IMR-90 (cell line): ENCODE measurements at regions not wholly inside any gene's neighbourhood (a gene's known extent, or its start where the extent isn't known, plus 50 kb on each side); places are given as distances from the start of the nearest gene placed in this dataset.

Experiments used
- ATAC-seq: fragments of 200-7000 bp; cut with Tn5 transposase; 2 replicates; pipeline ENCODE4 v1.9.1; 2020; ENCODE audit warnings: low read depth, mild to moderate bottlenecking, moderate library complexity
- BruUV-seq: library from RNA; stranded (reverse); fragments of 400-500 nt; replicated peaks from 2 replicates; lab custom pipeline; 2021; lab: Mats Ljungman, UMichigan
- CTCF ChIA-PET: fragments of 300-600 bp; formaldehyde crosslinking; extraction: SDS; loops from one replicate; lab custom pipeline; 2021; ENCODE audit warnings: antibody characterized with exemption; lab: Yijun Ruan, JAX
- POLR2A ChIA-PET: fragments of 300-600 bp; sonication (Branson Sonifier 250); formaldehyde crosslinking; loops from one replicate; lab custom pipeline; 2022; ENCODE audit warnings: antibody characterized with exemption; ENCODE audit not compliant: unreplicated experiment; lab: Charles Lee
- DNase-seq: peaks from one replicate; pipeline ENCODE4 v3.0.0; 2013
- H2AFZ ChIP-seq: replicated peaks from 2 replicates; pipeline ENCODE3; 2013; ENCODE audit warnings: low read length, mild to moderate bottlenecking; ENCODE audit not compliant: poor library complexity
- H2AK5ac ChIP-seq: 2 replicates; pipeline ENCODE4 v1.6.1; 2013; ENCODE audit warnings: low read depth, low read length, inconsistent platforms
- H2AK9ac ChIP-seq: replicated peaks from 2 replicates; pipeline ENCODE3; 2013; ENCODE audit warnings: mild to moderate bottlenecking, low read depth, low read length, moderate library complexity; ENCODE audit not compliant: poor library complexity
- H2BK120ac ChIP-seq: 2 replicates; pipeline ENCODE4 v1.6.1; 2013; ENCODE audit warnings: low read depth, low read length, inconsistent platforms
- H2BK15ac ChIP-seq: 3 replicates; pipeline ENCODE4 v1.6.1; 2013; ENCODE audit warnings: low read depth, low read length, inconsistent platforms
- H2BK20ac ChIP-seq: 2 replicates; pipeline ENCODE4 v1.6.1; 2013; ENCODE audit warnings: low read depth, mild to moderate bottlenecking, inconsistent platforms, low read length, moderate library complexity
- H2BK5ac ChIP-seq: 2 replicates; pipeline ENCODE4 v1.6.1; 2013; ENCODE audit warnings: mild to moderate bottlenecking, low read depth, low read length, inconsistent platforms; ENCODE audit not compliant: poor library complexity, severe bottlenecking
- H3K14ac ChIP-seq: replicated peaks from 2 replicates; pipeline ENCODE4 v1.6.1; 2013; ENCODE audit warnings: low read depth, low read length, inconsistent platforms
- H3K18ac ChIP-seq: 2 replicates; pipeline ENCODE4 v1.6.1; 2013; ENCODE audit warnings: low read depth, low read length, control low read depth
- H3K23ac ChIP-seq: 2 replicates; pipeline ENCODE4 v1.6.1; 2013; ENCODE audit warnings: low read depth, low read length, inconsistent platforms
- H3K27ac ChIP-seq: 2 replicates; pipeline ENCODE4 v1.5.1; 2013; ENCODE audit warnings: mild to moderate bottlenecking, control low read depth, low read length; ENCODE audit not compliant: insufficient read depth
- H3K27me3 ChIP-seq: 2 replicates; pipeline ENCODE4 v1.6.1; 2013; ENCODE audit warnings: low read length; ENCODE audit not compliant: control insufficient read depth, insufficient read depth
- H3K36me3 ChIP-seq: 2 replicates; pipeline ENCODE4 v1.6.1; 2013; ENCODE audit warnings: low read length, mixed read lengths; ENCODE audit not compliant: control insufficient read depth, insufficient read depth
- H3K4ac ChIP-seq: 2 replicates; pipeline ENCODE4 v1.6.1; 2013; ENCODE audit warnings: low read depth, low read length, inconsistent platforms
- H3K4me1 ChIP-seq: 2 replicates; pipeline ENCODE4 v1.6.1; 2013; ENCODE audit warnings: low read length, mixed read lengths; ENCODE audit not compliant: control insufficient read depth, insufficient read depth
- H3K4me2 ChIP-seq: 2 replicates; pipeline ENCODE4 v1.6.1; 2013; ENCODE audit warnings: low read depth, mild to moderate bottlenecking, control low read depth, low read length, moderate library complexity
- H3K4me3 ChIP-seq: 2 replicates; pipeline ENCODE4 v1.5.1; 2013; ENCODE audit warnings: low read depth, mild to moderate bottlenecking, control low read depth, low read length, moderate library complexity; ENCODE audit not compliant: insufficient read depth
- H3K56ac ChIP-seq: 2 replicates; pipeline ENCODE4 v1.6.1; 2013; ENCODE audit warnings: low read length, inconsistent platforms; ENCODE audit not compliant: insufficient read depth; ENCODE audit errors: extremely low read depth
- H3K79me1 ChIP-seq, 2 experiments: 2 replicates each; pipeline ENCODE4 v1.6.1; 2013; ENCODE audit warnings: low read length in 2 of 2, inconsistent platforms in 1 of 2, low read depth in 1 of 2
- H3K9ac ChIP-seq: 2 replicates; pipeline ENCODE4 v1.6.1; 2013; ENCODE audit warnings: low read depth, low read length, control low read depth
- H3K9me1 ChIP-seq: 2 replicates; pipeline ENCODE4 v1.6.1; 2013; ENCODE audit warnings: low read length, inconsistent platforms; ENCODE audit not compliant: insufficient read depth
- H3K9me3 ChIP-seq: 2 replicates; pipeline ENCODE4 v1.6.1; 2013; ENCODE audit warnings: low read length; ENCODE audit not compliant: control insufficient read depth, insufficient read depth
- H4K20me1 ChIP-seq: 2 replicates; pipeline ENCODE4 v1.6.1; 2013; ENCODE audit warnings: low read length, inconsistent platforms; ENCODE audit not compliant: insufficient read depth
- H4K5ac ChIP-seq: 2 replicates; pipeline ENCODE4 v1.6.1; 2013; ENCODE audit warnings: mild to moderate bottlenecking, low read depth, low read length, control low read depth
- H4K8ac ChIP-seq, 2 experiments: 2 replicates each; pipeline ENCODE4 v1.6.1; 2013; ENCODE audit warnings: low read depth in 2 of 2, low read length in 2 of 2, control low read depth in 1 of 2, inconsistent platforms in 1 of 2
- H4K91ac ChIP-seq: 2 replicates; pipeline ENCODE4 v1.6.1; 2013; ENCODE audit warnings: low read depth, low read length, inconsistent platforms; ENCODE audit not compliant: insufficient read depth
- BHLHE40 ChIP-seq: fragments of 150-350 bp; IDR thresholded peaks from 2 replicates; pipeline ENCODE4 v1.6.1; 2016; ENCODE audit warnings: mild to moderate bottlenecking, low read depth, low read length
- CHD1 ChIP-seq: IDR thresholded peaks from 2 replicates; pipeline ENCODE4 v1.6.1; 2012; ENCODE audit warnings: low read depth, low read length, improper control_type of control experiment
- CTCF ChIP-seq: conservative IDR thresholded peaks from 2 replicates; pipeline ENCODE4 v1.5.1; 2012; ENCODE audit warnings: mild to moderate bottlenecking, low read depth, low read length, improper control_type of control experiment
- FOS ChIP-seq: fragments of 150-350 bp; IDR thresholded peaks from 2 replicates; pipeline ENCODE4 v1.6.1; 2016; ENCODE audit warnings: low read depth, low read length
- MXI1 ChIP-seq: IDR thresholded peaks from 2 replicates; pipeline ENCODE4 v1.6.1; 2012; ENCODE audit warnings: low read depth, mild to moderate bottlenecking, low read length, moderate library complexity, borderline replicate concordance
- NFE2L2 ChIP-seq: fragments of 150-350 bp; IDR thresholded peaks from 2 replicates; pipeline ENCODE4 v1.6.1; 2016; ENCODE audit warnings: low read depth, mild to moderate bottlenecking, low read length
- POLR2A ChIP-seq: IDR thresholded peaks from 2 replicates; pipeline ENCODE4 v1.6.1; 2012; ENCODE audit warnings: mild to moderate bottlenecking, low read depth, low read length
- RAD21 ChIP-seq: IDR thresholded peaks from 2 replicates; pipeline ENCODE4 v1.6.1; 2012; ENCODE audit warnings: low read length, improper control_type of control experiment
- RCOR1 ChIP-seq: IDR thresholded peaks from 2 replicates; pipeline ENCODE4 v1.6.1; 2012; ENCODE audit warnings: mild to moderate bottlenecking, low read length, improper control_type of control experiment; ENCODE audit not compliant: insufficient replicate concordance
- RFX5 ChIP-seq: IDR thresholded peaks from 2 replicates; pipeline ENCODE4 v1.8.0; 2012; ENCODE audit warnings: low read depth, mild to moderate bottlenecking, low read length, moderate library complexity
- SMC3 ChIP-seq: fragments of 150-350 bp; IDR thresholded peaks from 2 replicates; pipeline ENCODE4 v1.6.1; 2016; ENCODE audit warnings: low read depth, mild to moderate bottlenecking, antibody characterized with exemption, low read length, moderate library complexity
- USF2 ChIP-seq: fragments of 150-350 bp; IDR thresholded peaks from 2 replicates; pipeline ENCODE4 v1.6.1; 2017; ENCODE audit warnings: mild to moderate bottlenecking, antibody characterized with exemption, low read length, low read depth
- WGBS, 2 experiments: methylation state at CpG; one replicate each; pipeline versions ENCODE4 v1.1.5 to v1.1.7; 2013; ENCODE audit warnings: missing lambda C conversion rate in 2 of 2; ENCODE audit not compliant: insufficient read length in 1 of 2; ENCODE audit errors: extremely low coverage in 2 of 2; 5-methylcytosine and 5-hydroxymethylcytosine counted together
- dilution Hi-C: fragments of 300-500 bp; cut with HindIII; formaldehyde crosslinking; loops from one replicate; pipeline ENCODE4 v1.14.3; 2018; ENCODE audit warnings: low sequenced_read_pairs; ENCODE audit not compliant: unreplicated experiment
- in situ Hi-C: fragments of 300-500 bp; cut with MboI; formaldehyde crosslinking; loops from 3 replicates; pipeline ENCODE4 v1.14.3; 2019; ENCODE audit warnings: low sequenced_read_pairs, inconsistent platforms, mixed read lengths
- intact Hi-C: fragments of 100-400 bp; cut with micrococcal nuclease; formaldehyde crosslinking; loops from 2 replicates; pipeline ENCODE4 v1.10.0; 2022

GRCh38 chr3:159763602-159764489, 224.8 kb upstream of the IL12A start (continued):
- no peak for TF ChIP-seq CHD1
- no peak; the same call in 1 of the 2 replicates for TF ChIP-seq BHLHE40
- TF ChIP-seq NFE2L2, result no peak

- peak overlapping the region; percentile 61 for H4K5ac ChIP-seq
- H2BK120ac ChIP-seq, result peak overlapping the region; percentile 99
- DNase-seq, result no peak
- intact Hi-C loops, result loop anchor here (1.0 to 10.0 kb wide), 7 partner anchors 31 to 650 kb away; no protein-coding TSS in a partner anchor
- peak overlapping the region; percentile 87 for H3K56ac ChIP-seq
- H3K18ac ChIP-seq, result peak overlapping the region; percentile 53
- H3K27me3 ChIP-seq, result no peaks in the 10 kb centered on the region
- H2BK15ac ChIP-seq, result peak overlapping the region; percentile 74; the same call in 2 of the 3 replicates
- peak overlapping the region; percentile 85 for H2AK5ac ChIP-seq
- peak overlapping the region; percentile 47; the same call in 1 of the 2 replicates for H2BK20ac ChIP-seq
- H3K4me1 ChIP-seq, result peaks cover 14% of the 10 kb centered on the region
- peaks cover 10 to 54% of the 10 kb centered on the region in 2 experiments; a peak in 3 of 4 replicates for H3K79me1 ChIP-seq
- peak overlapping the region; percentile 86 for H3K14ac ChIP-seq
- H2BK5ac ChIP-seq, result peak overlapping the region; percentile 98
- peak overlapping the region; percentile 60 for H3K4me3 ChIP-seq
- in situ Hi-C loops, result no loop called here
- peak overlapping the region; percentile 91 for H4K91ac ChIP-seq
- ATAC-seq, result no peak
- peaks cover 9% of the 10 kb centered on the region for H4K20me1 ChIP-seq
- POLR2A ChIA-PET, result interaction anchor here (0.6 to 0.8 kb wide), 2 partner anchors 48 to 497 kb away, joined by 3 to 4 read pairs; no protein-coding TSS in a partner anchor
- no TSS peak for BruUV-seq
- H4K8ac ChIP-seq, result peak overlapping the region; percentile 68 to 77
- H3K36me3 ChIP-seq, result no peaks in the 10 kb centered on the region; the same call in 1 of the 2 replicates
- dilution Hi-C loops, result no loop called here
- H2AK9ac ChIP-seq, result peak overlapping the region; percentile 98
- H3K23ac ChIP-seq, result peak overlapping the region; percentile 98
- CTCF ChIA-PET, result no interaction called here
- H3K9me1 ChIP-seq, result peaks cover 14% of the 10 kb centered on the region
- H3K27ac ChIP-seq, result peak overlapping the region; percentile 87
- peak overlapping the region; percentile 60 for H3K9ac ChIP-seq
- 0% methylated on average over 2 of the region's 51 CpGs; no CpG with 5 or more reads in 1 of the 2 experiments for WGBS, 2 experiments
- no peaks in the 10 kb centered on the region for H3K9me3 ChIP-seq
- H3K4ac ChIP-seq, result peak overlapping the region; percentile 99
- peak overlapping the region; percentile 68 for H3K4me2 ChIP-seq
- H2AFZ ChIP-seq, result peak overlapping the region; percentile 87
- no peak for TF ChIP-seq BHLHE40
- TF ChIP-seq POLR2A, result peak; percentile 87
- no peak for TF ChIP-seq CTCF
- TF ChIP-seq CHD1, result peak; percentile 96; the same call in 1 of the 2 replicates
- no peak for TF ChIP-seq SMC3
- 0 out of 2 replicates have a peak, but pooled peaks have one; percentile 6 for TF ChIP-seq USF2
- no peak for TF ChIP-seq MXI1
- TF ChIP-seq RCOR1, result no peak
- TF ChIP-seq RAD21, result no peak
- TF ChIP-seq FOS, result no peak
- no peak for TF ChIP-seq RFX5
- no peak for TF ChIP-seq NFE2L2
Observed at GRCh38 chr3:159764490-159765029, 224.1 kb upstream of the IL12A start.
